Aorta (tissue), 5 donors: ENCODE measurements at regions not wholly inside any gene's neighbourhood (a gene's known extent, or its start where the extent isn't known, plus 50 kb on each side); places are given as distances from the start of the nearest gene placed in this dataset.

Experiments
- ATAC-seq: fragments of 200-7000 bp; cut with Tn5 transposase; one replicate; pipeline ENCODE4 v1.9.1; 2022; ENCODE audit warnings: moderate library complexity; ENCODE audit not compliant: low FRiP score
- DNase-seq, 2 donors: peaks; one replicate each; pipeline ENCODE4 v3.0.0-alpha.2; 2020
- H3K27ac ChIP-seq, 2 donors: one replicate each; pipeline ENCODE4 v1.5.1; 2013; ENCODE audit warnings: low read length in 2 of 2, mild to moderate bottlenecking in 2 of 2, moderate library complexity in 2 of 2, control low read depth in 1 of 2, inconsistent platforms in 1 of 2, low read depth in 1 of 2
- H3K27me3 ChIP-seq, 2 donors: one replicate each; pipeline ENCODE4 v1.6.1; 2013; ENCODE audit warnings: control low read depth in 1 of 2, low read length in 1 of 2, mild to moderate bottlenecking in 1 of 2, moderate library complexity in 1 of 2; ENCODE audit not compliant: insufficient read depth in 2 of 2, control insufficient read depth in 1 of 2
- H3K36me3 ChIP-seq, 2 donors: one replicate each; pipeline ENCODE4 v1.6.1; 2013; ENCODE audit warnings: control low read depth in 1 of 2, low read length in 1 of 2, mild to moderate bottlenecking in 1 of 2; ENCODE audit not compliant: insufficient read depth in 2 of 2, control insufficient read depth in 1 of 2
- H3K4me1 ChIP-seq, 2 donors: one replicate each; pipeline ENCODE4 v1.6.1; 2013; ENCODE audit warnings: low read length in 2 of 2, control low read depth in 1 of 2, mild to moderate bottlenecking in 1 of 2, moderate library complexity in 1 of 2; ENCODE audit not compliant: insufficient read depth in 2 of 2, control insufficient read depth in 1 of 2
- H3K4me3 ChIP-seq, 2 donors: one replicate each; pipeline ENCODE4 v1.5.1; 2013; ENCODE audit warnings: low read length in 2 of 2, control low read depth in 1 of 2, mild to moderate bottlenecking in 1 of 2
- H3K9me3 ChIP-seq: one replicate; pipeline ENCODE4 v1.6.1; 2013; ENCODE audit warnings: mild to moderate bottlenecking, low read length; ENCODE audit not compliant: control insufficient read depth
- WGBS, 2 donors: extraction: QIAGEN DNeasy Blood & Tissue Kit; methylation state at CpG; one replicate each; pipeline ENCODE4 v1.1.7; 2013; 5-methylcytosine and 5-hydroxymethylcytosine counted together
- intact Hi-C, 2 donors: fragments of 100-400 bp; cut with DNase I; formaldehyde crosslinking; loops; one replicate each; pipeline versions ENCODE4 v1.14.2 to v1.15.0; 2022
- donor health status: healthy with polysubstance abuse.
- donor health status: Bipolar disorder and iron deficiency.
- donor health status: DM: no; HTN: no; CAD: no.
- donor health status: DM: no; HTN: no; CAD: no.
- donor health status: DM: yes; HTN: yes; CAD: no.

DNA sequence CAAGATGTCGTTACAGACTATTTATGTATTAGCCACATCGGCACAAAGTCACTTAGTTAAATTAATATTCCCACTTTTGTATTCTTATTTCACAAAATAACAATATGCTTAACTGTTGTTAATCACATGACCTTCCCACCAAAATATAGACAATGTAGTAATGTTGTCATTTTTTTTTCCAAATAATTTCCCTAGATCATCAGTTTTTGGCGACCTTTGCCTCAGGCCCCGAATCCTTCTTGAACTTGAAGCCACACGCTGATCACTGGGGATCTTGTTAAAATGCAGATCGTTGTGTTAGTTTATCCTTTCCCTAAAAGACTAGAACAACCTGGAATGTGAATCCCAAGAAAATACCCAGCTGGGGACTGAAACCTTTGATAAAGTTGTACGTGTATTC, 497.6 kb downstream of the SUCLG1 start:
- no peak overlapping the region for H3K27ac ChIP-seq
- no peaks in the 10 kb centered on the region for H3K4me1 ChIP-seq
- WGBS, 2 donors, result 82 to 84% methylated on average over 7 of the region's 7 CpGs
- ATAC-seq (no peak), DNase-seq (no peak)
- H3K36me3 ChIP-seq, result no peaks in the 10 kb centered on the region
- H3K27me3 ChIP-seq, result no peaks in the 10 kb centered on the region
- H3K9me3 ChIP-seq, result no peaks in the 10 kb centered on the region
- intact Hi-C loops, result no loop called here
- H3K4me3 ChIP-seq, result no peak overlapping the region

DNA sequence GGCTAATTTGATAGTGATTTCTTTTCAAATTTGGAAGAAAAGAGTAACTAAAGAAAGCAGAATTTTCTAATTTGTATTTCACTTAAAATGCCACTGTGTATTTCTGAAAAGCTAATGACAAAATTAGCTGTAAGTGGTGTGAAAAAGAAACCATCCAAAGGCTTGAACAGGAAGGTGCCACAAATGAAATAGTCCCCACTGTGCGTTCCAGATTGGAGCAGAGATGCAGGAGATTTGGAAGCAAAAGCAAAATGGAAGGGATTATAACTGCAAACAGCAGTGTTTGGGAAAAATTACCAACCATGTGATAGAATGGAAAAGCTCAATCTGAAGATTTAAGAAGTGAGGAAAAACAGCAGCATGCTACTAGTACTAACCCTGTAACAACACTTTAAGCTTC, 498.7 kb downstream of the SUCLG1 start:
- H3K4me3 ChIP-seq, result no peak overlapping the region
- no peaks in the 10 kb centered on the region for H3K9me3 ChIP-seq
- no peaks in the 10 kb centered on the region for H3K4me1 ChIP-seq
- intact Hi-C loops, result no loop called here
- H3K27me3 ChIP-seq, result no peaks in the 10 kb centered on the region
- no peaks in the 10 kb centered on the region for H3K36me3 ChIP-seq
- DNase-seq (no peak), ATAC-seq (no peak)
- no peak overlapping the region for H3K27ac ChIP-seq
- 89% methylated on average over 1 of the region's 1 CpG for WGBS, 2 donors

DNA sequence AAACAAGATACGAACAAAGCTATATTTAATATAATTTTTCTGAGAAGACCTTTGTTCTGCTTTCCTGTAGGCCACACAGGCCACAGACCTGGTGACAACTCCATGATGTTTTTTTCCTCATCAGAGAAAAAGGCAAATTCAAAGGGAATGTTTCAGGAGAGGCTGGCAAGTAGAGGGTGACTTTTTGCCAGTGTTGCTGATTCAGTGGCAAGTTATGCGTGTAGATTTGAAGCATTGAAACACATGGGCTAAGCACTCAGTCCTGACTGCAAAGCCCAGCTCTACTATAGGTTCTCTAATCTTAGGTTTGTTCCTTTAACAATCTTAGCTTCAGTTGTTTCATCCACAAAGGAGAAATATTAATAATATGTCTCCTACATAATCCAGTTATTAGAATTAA, 499.8 kb downstream of the SUCLG1 start:
- intact Hi-C loops, result no loop called here
- no peak overlapping the region for H3K4me3 ChIP-seq
- H3K4me1 ChIP-seq, result no peaks in the 10 kb centered on the region
- WGBS, 2 donors, result 67 to 70% methylated on average over 2 of the region's 2 CpGs
- DNase-seq (no peak), ATAC-seq (no peak)
- H3K27me3 ChIP-seq, result no peaks in the 10 kb centered on the region
- H3K36me3 ChIP-seq, result no peaks in the 10 kb centered on the region
- no peaks in the 10 kb centered on the region for H3K9me3 ChIP-seq
- H3K27ac ChIP-seq, result no peak overlapping the region

DNA sequence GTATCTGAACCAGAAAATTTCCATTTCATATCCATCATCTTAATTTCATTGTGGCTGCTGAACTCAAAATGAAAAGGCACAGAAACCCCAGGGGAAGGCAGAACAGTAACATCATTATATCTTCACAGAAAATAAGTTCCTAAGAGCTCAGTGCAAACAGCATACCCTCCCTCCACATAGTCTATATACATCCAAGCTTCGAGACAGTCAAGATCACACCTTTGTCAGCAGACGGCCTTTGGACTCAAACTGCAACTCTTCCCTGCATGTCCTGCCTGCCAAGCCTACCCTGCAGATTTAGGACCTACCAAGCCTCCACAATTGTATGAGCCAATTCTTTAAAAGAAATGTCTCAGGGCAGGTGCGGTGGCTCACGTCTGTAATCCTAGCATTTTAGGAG, 502.1 kb downstream of the SUCLG1 start:
- 83 to 86% methylated on average over 4 of the region's 4 CpGs for WGBS, 2 donors
- Histone ChIP-seq H3K4me3 (no peak overlapping the region), H3K36me3 (no peaks in the 10 kb centered on the region), H3K27me3 (no peaks in the 10 kb centered on the region), H3K4me1 (no peaks in the 10 kb centered on the region), H3K27ac (no peak overlapping the region), H3K9me3 (no peaks in the 10 kb centered on the region)
- DNase-seq (no peak), ATAC-seq (no peak)
- intact Hi-C loops, result no loop called here

DNA sequence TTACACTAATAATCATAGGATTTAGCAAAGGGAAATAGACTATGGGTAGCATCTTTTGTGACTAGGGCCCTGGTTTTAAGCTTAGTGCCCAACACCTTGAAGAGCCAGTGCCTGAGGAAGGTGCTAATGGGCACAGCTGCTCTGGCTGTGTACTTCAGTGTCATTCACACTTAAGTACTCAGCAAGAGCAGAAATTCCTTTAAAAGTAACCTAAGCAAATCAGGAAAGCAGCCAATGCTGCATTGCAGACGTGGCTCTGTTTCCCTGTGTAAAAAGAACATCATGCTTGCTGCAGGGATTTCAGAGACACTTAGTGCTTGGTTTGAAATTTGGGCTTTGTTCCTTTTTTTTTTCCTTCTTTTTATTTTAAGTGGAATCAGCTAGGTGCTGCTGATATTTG, 505.4 kb downstream of the SUCLG1 start:
- no peak overlapping the region for H3K4me3 ChIP-seq
- 0 to 6% methylated on average over 1 of the region's 1 CpG for WGBS, 2 donors
- H3K9me3 ChIP-seq, result no peaks in the 10 kb centered on the region
- no peaks in the 10 kb centered on the region for H3K36me3 ChIP-seq
- H3K27me3 ChIP-seq, result no peaks in the 10 kb centered on the region
- DNase-seq (no peak), ATAC-seq (no peak)
- intact Hi-C loops, result no loop called here
- H3K27ac ChIP-seq, result no peak overlapping the region
- no peaks in the 10 kb centered on the region for H3K4me1 ChIP-seq

DNA sequence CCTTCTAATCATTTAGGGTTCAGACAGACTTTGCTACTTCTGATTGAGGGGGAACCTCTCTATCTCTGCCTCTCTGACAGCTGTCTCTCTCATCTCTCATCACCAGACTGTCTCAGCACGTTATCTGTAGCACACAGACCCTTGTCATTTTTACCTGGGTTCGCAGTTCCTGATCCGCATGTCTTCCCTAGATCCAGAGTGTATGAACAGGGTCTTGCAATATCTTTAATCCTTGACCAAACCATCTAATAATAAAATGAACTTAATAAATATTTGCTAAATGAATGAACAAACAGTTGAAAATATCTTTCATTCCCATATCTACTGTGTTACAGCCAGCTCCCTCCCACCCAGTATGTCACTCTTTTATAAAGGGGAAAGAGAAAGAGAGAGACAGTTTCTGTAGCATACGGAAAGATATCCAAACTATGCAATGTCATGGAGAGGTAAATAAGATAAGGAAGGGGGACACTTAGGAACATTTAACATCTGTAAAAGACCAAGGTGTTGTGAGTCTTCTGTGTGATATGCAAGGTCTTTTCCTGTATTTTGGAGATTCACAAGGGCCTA, 507.6 kb downstream of the SUCLG1 start:
- no peak overlapping the region for H3K27ac ChIP-seq
- no peaks in the 10 kb centered on the region for H3K36me3 ChIP-seq
- H3K4me3 ChIP-seq, result no peak overlapping the region
- no peak for ATAC-seq
- H3K27me3 ChIP-seq, result no peaks in the 10 kb centered on the region
- intact Hi-C loops, result no loop called here
- no peaks in the 10 kb centered on the region for H3K9me3 ChIP-seq
- H3K4me1 ChIP-seq, result no peaks in the 10 kb centered on the region
- WGBS, 2 donors, result 74 to 77% methylated on average over 4 of the region's 4 CpGs
- no peak for DNase-seq

DNA sequence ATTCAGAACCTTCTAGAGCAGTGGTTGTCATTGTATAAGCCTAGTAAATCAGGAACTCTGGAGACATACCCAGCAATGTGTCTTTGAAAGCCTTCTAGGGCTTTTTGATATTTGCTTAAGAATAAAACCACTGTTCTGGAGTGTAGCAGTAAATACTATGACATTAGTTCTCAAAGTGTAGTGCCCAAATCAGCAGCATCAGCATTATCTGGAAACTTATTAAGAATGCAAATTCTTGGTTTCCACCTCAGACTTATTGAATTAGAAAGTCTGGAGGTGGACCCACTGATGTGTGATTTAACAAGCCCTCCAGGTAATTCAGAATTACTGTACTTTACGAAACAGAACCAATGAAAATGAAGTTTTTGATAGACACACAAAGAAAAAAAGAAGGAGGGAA, 509.7 kb downstream of the SUCLG1 start:
- whole genome bisulfite sequencing, 2 donors, result 65 to 73% methylated on average over 1 of the region's 1 CpG
- Histone ChIP-seq H3K4me1 (no peaks in the 10 kb centered on the region), H3K36me3 (no peaks in the 10 kb centered on the region)

DNA sequence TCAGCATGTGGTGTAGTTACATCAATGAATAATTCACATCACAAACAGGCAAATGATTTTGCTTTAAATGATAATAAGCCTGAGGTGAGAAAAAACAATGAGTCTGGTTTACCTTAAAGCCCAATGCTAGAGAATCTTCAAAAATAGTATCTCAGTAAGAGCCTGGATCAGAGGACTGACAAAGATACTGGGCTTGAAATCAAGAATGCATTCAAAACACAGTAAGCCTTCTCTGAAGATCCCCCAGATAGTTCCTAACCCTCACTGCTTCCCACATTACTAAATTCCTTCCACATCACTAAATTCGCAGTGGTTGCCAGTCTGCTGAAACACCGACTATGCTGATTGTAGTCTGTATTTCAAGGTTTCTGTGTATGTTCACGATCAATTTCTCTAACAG, 514.9 kb downstream of the SUCLG1 start:
- intact Hi-C loops, result no loop called here

More for the DNA sequence above, 509.7 kb downstream of the SUCLG1 start:
- DNase-seq, result no peak
- no peak overlapping the region for H3K4me3 ChIP-seq
- intact Hi-C loops, result no loop called here
- no peak for ATAC-seq
- no peaks in the 10 kb centered on the region for H3K27me3 ChIP-seq
- no peak overlapping the region for H3K27ac ChIP-seq
- no peaks in the 10 kb centered on the region for H3K9me3 ChIP-seq

DNA sequence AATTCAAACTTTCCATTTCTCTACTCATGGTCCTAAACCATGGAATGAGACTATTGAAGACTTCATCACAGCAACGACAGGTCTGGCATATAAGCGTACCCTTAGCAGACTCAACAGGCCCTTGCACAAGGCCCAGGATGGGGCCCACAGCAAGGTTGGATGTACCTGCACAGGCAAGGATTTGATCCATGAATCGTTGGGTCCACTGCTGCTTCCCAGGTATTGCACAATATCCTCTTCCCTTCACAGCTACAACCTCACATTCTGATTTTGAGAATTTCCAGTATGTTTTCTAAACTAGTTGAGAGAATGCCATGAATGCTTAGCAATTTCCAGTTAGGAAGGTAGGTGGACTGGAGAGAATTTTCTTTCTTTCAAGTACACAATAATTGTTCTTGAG, 515.8 kb downstream of the SUCLG1 start:
- H3K36me3 ChIP-seq, result no peaks in the 10 kb centered on the region
- H3K27me3 ChIP-seq, result no peaks in the 10 kb centered on the region
- no peak overlapping the region for H3K4me3 ChIP-seq
- 82 to 85% methylated on average over 3 of the region's 3 CpGs for WGBS, 2 donors
- intact Hi-C loops, result no loop called here
- no peak overlapping the region for H3K27ac ChIP-seq
- no peaks in the 10 kb centered on the region for H3K4me1 ChIP-seq
- DNase-seq (peak in 1 of 2 donors; percentile 37), ATAC-seq (no peak)
- H3K9me3 ChIP-seq, result no peaks in the 10 kb centered on the region

More for the DNA sequence above, 514.9 kb downstream of the SUCLG1 start:
- DNase-seq (no peak), ATAC-seq (no peak)
- Histone ChIP-seq H3K4me1 (no peaks in the 10 kb centered on the region), H3K27me3 (no peaks in the 10 kb centered on the region), H3K4me3 (no peak overlapping the region), H3K27ac (no peak overlapping the region), H3K36me3 (no peaks in the 10 kb centered on the region), H3K9me3 (no peaks in the 10 kb centered on the region)
- WGBS, 2 donors, result 32 to 51% methylated on average over 3 of the region's 3 CpGs
